ENCODE measurements at regions not wholly inside any gene's neighbourhood (a gene's known extent, or its start where the extent isn't known, plus 50 kb on each side); places are given as distances from the start of the nearest gene placed in this dataset.

DNA sequence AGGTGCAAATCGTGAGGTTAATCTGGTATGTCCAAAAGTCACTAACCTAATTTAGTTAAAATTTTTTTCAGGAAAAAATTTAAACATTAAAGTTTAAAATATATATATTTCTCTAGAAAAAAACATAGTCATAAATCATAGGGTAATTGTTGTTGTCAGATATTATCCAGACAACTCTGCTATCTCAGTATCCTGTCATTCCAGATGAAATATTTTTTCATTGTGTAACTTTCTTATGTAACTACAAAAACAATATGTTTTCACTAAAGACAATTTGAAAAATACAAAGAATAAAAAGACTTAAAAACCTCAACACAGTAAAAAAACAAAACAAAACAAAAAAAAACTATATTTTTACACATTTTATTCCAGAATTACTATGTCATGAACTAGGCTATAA, 57.6 kb downstream of the TENT5A start:
- DNase-seq (ENCODE audit: low read depth): no peak
- TF ChIP-seq, protein P1, sequence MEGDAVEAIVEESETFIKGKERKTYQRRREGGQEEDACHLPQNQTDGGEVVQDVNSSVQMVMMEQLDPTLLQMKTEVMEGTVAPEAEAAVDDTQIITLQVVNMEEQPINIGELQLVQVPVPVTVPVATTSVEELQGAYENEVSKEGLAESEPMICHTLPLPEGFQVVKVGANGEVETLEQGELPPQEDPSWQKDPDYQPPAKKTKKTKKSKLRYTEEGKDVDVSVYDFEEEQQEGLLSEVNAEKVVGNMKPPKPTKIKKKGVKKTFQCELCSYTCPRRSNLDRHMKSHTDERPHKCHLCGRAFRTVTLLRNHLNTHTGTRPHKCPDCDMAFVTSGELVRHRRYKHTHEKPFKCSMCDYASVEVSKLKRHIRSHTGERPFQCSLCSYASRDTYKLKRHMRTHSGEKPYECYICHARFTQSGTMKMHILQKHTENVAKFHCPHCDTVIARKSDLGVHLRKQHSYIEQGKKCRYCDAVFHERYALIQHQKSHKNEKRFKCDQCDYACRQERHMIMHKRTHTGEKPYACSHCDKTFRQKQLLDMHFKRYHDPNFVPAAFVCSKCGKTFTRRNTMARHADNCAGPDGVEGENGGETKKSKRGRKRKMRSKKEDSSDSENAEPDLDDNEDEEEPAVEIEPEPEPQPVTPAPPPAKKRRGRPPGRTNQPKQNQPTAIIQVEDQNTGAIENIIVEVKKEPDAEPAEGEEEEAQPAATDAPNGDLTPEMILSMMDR (IDR thresholded peaks at IDR 0.05; ENCODE audit: insufficient read depth, low read length, poor library complexity, severe bottlenecking): no peak
- H3K36me3 ChIP-seq (ENCODE audit: control insufficient read depth, insufficient read depth, low read length): no peaks in the 10 kb centered on the region
- H3K4me3 ChIP-seq (ENCODE audit: low read depth, low read length): no peak overlapping the region
- H3K27me3 ChIP-seq (ENCODE audit: control insufficient read depth, insufficient read depth, low read length): no peaks in the 10 kb centered on the region

DNA sequence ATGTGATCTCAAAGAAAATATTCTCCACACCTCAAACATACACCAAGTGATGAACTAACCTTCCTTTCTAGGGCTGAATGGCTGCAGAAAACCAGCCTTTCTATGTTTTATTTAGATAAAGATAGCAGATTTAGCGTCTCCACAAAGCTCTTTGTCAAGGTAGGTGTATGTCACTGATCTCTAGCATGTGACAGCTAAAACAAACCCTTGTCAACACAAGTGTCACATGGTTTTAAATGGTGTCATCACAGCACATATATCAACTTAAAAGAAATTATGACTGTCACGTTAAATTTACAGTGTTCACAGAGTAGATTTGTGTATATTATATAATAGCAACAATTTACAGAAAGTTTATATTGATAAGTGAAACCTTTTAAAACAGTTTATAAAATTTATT, 58.3 kb downstream of the TENT5A start:
- DNase-seq (ENCODE audit: low read depth): no peak
- Histone ChIP-seq H3K36me3 (ENCODE audit: control insufficient read depth, insufficient read depth, low read length) (no peaks in the 10 kb centered on the region), H3K27me3 (ENCODE audit: control insufficient read depth, insufficient read depth, low read length) (no peaks in the 10 kb centered on the region), H3K4me3 (ENCODE audit: low read depth, low read length) (no peak overlapping the region)
- TF ChIP-seq, protein P1 (IDR thresholded peaks at IDR 0.05; ENCODE audit: insufficient read depth, low read length, poor library complexity, severe bottlenecking): no peak

DNA sequence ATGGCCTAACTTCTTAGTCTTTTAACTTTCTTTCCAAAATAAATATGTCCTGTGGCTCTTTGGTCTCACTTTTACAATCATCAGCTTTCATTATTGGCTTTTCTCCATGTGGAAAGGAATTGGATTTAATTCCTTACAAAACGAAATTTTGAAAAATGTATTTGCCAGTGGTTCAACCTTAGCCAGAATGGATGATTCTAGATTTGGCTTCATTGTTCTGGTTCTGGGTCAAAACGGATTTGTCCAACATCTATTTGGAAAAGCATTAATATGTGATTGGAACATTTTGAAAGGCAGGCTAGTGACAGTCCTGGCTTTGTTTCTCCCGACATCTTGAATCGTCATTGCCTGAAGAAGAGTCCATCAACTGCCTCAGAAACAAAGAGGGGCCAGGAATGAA, 59.2 kb downstream of the TENT5A start:
- H3K36me3 ChIP-seq (ENCODE audit: control insufficient read depth, insufficient read depth, low read length): no peaks in the 10 kb centered on the region
- no peak overlapping the region for H3K4me3 ChIP-seq (ENCODE audit: low read depth, low read length)
- no peak for DNase-seq (ENCODE audit: low read depth)
- TF ChIP-seq, protein P1 (IDR thresholded peaks at IDR 0.05; ENCODE audit: insufficient read depth, low read length, poor library complexity, severe bottlenecking): no peak
- H3K27me3 ChIP-seq (ENCODE audit: control insufficient read depth, insufficient read depth, low read length): no peaks in the 10 kb centered on the region

DNA sequence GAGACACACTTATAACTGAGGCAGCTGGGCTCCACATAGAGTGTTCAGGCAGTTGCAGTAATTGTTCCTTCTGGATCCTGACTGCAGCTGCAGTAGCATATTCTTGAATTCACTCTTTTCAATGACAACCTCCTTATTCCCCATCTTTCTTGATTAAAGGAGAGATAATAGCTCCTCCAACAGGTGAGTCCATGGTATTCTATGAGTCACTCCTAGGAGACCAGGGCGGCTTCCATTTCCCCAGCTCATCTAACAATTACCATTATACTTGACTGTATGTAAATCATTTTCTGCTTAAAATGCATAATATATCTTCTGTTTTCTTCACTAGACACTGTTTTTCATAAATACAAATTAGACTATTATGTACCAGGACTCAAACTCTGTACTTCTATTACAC, 62.4 kb downstream of the TENT5A start:
- no peak overlapping the region for H3K4me3 ChIP-seq (ENCODE audit: low read depth, low read length)
- no peak for DNase-seq (ENCODE audit: low read depth)
- H3K27me3 ChIP-seq (ENCODE audit: control insufficient read depth, insufficient read depth, low read length): no peaks in the 10 kb centered on the region
- no peaks in the 10 kb centered on the region for H3K36me3 ChIP-seq (ENCODE audit: control insufficient read depth, insufficient read depth, low read length)
- TF ChIP-seq, protein P1 (IDR thresholded peaks at IDR 0.05; ENCODE audit: insufficient read depth, low read length, poor library complexity, severe bottlenecking): no peak

DNA sequence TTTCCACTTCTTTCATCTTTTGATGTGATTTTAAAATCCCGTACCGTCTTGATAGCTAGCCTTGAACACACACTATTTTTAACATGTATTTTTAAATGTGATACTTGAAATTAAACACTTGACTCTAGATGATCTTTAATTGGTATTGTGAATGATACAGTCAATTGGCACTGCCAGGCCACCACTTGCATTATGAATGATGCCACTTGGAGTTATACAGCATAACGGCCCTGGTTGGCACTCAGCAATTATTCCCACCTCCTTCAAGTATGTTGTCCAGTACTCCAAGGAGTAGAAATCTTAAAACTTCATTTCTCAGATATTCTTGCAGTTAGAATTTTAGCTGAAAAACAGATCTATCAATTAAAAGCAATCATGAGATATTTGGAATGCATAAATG, 62.9 kb downstream of the TENT5A start:
- TF ChIP-seq, protein P1 (IDR thresholded peaks at IDR 0.05; ENCODE audit: insufficient read depth, low read length, poor library complexity, severe bottlenecking): no peak
- no peaks in the 10 kb centered on the region for H3K27me3 ChIP-seq (ENCODE audit: control insufficient read depth, insufficient read depth, low read length)
- H3K4me3 ChIP-seq (ENCODE audit: low read depth, low read length): no peak overlapping the region
- no peaks in the 10 kb centered on the region for H3K36me3 ChIP-seq (ENCODE audit: control insufficient read depth, insufficient read depth, low read length)
- DNase-seq (ENCODE audit: low read depth): no peak

DNA sequence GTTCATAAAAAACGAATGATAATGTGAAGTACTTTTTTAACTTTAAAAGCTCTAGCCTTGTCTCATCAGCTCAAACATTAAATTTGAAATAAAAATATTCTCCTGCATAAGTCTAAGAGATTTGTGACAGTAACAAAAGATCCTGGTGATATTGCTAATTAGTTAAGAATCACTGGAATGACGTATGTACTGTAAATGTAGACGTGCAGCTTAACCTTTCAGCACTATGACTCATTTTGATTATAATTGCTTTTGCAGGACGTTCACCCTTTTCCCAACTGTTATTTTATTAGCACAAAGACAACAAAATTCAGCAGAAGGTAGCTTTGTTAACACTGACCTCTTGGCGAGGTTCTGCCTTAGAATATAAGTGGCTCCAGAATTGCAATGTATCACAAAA, 68.6 kb downstream of the TENT5A start:
- no peaks in the 10 kb centered on the region for H3K36me3 ChIP-seq (ENCODE audit: control insufficient read depth, insufficient read depth, low read length)
- no peak for DNase-seq (ENCODE audit: low read depth)
- TF ChIP-seq, protein P1 (IDR thresholded peaks at IDR 0.05; ENCODE audit: insufficient read depth, low read length, poor library complexity, severe bottlenecking): no peak
- H3K4me3 ChIP-seq (ENCODE audit: low read depth, low read length): no peak overlapping the region
- no peaks in the 10 kb centered on the region for H3K27me3 ChIP-seq (ENCODE audit: control insufficient read depth, insufficient read depth, low read length)
